Fibroblast of skin of right quadriceps (primary cell): ENCODE measurements at regions not wholly inside any gene's neighbourhood (a gene's known extent, or its start where the extent isn't known, plus 50 kb on each side); places are given as distances from the start of the nearest gene placed in this dataset.

Source experiments
- DNase-seq: peaks from one replicate; pipeline ENCODE4 v3.0.0-alpha.2; 2013

DNA sequence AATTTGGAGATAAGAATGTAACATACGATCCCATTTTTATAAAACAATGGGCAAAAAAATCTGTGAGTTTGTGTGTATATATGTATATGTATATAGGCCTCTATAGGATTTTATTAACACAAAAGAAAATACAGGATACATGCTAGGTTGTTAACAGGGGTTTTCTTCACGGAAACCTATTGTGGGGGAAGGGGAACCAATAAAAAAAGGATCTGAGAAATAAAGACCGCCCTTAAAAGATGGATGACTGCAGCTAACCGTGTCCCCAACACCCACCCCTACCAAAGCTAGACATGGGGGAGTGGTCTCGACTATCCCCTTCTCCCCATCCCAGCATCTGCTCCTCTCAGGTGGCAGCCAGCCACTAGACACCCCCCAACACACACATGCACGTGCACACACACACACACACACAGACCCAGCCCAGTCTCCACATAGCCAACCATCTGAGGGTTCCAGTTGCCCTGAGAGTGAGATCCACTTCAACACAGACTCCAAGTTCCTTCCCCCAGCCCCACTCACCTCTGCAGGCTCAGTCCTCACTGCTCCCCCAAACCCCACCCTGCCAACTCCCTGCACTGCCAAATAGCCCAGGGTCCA, 132.9 kb downstream of the TPRA1 start:
- DNase-seq = no peak

DNA sequence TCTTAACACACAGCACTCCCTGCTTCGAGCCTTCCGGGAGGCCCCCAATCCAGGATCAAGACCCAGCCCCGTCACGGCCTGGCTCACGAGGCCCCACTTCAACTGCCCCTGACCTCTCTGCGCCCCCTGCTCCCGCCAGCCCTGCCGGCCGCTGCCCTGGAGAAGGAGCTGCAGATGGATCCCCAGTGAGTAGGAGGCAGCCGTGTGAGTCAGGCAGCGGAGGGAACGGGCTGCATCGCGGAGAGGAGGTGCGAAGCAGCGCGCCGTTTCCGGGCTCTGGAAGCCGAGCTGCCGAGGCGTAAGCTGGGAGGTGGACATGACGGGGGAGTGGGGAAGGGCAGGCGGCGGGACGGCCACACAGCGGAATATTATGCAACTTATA, 133.4 kb downstream of the TPRA1 start:
- peak; percentile 59 for DNase-seq

DNA sequence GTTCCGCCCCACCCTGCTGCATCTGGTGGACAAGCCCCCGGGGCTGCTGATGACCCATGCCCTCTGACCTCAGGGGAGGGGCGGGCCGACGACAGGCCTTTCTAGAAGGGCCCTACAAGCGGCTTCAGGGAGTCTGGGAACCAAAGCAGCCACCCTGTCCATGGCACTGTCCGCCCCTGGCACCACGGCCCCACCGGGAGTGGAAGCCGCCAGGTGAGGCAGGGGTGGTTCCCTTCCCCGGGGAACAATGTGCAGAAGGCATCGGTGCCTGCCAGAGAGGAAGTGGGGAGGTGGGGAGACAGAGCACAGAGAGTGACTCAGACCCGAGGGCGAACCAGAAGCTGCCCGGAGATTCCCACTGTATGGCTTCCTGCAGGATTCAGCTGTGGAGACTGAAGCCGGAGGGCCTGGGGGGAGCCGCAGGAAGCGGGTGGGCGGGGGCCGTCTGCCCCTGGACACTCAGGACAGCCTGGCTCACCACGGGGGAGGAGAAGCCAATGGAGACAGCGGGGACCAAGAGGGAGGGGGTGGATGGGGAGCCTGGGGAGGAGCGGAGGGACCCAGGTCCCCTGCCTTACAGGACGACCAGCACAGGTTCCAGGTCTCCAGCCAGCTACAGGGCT, 134.0 kb downstream of the TPRA1 start:
- peak; percentile 62 for DNase-seq

DNA sequence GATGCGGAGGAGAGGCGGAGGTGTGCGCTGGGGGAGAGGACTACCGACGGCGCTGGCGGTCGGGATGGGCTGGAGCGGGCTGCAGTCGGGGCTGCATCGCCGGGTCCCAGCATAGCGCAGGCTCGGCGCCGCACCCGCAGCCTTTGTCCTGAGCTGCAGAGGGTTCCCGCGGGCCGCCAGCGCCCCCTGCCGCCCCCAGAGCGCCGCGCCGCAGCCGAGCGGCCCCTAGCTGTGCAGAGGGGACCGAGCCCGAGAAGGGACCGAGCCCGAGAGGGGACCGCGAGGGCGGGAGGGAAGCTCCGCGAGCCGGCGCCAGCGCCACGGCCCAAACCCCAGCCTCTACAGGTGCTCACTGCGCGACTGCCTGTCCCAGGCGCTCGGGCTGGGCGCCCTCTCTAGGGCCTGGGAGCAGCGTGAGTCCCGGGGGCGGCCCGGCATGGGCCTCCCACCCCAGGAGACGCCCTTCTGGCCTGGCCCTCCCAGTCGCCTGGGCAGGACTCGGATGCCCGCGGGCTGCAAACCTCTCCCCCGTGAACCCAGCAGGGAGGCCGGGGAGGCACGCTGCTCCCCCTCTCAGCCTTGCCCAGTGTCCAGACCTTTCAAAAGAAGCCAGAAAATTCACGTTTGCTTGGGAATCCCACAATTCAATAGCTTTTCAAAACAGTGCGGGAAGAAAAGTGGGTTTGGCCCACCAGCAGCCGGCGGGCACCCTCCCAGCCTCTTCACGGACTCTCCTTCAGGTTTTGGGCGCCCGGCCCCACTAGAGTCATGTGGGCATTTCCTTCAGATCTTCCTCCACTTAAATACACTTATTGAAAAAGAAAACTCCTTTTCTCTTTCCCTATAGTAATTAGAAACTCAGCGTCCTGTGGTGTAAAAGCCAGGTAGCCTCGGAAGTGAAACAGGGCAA, 134.7 kb downstream of the TPRA1 start:
- peak; percentile 64 for DNase-seq

DNA sequence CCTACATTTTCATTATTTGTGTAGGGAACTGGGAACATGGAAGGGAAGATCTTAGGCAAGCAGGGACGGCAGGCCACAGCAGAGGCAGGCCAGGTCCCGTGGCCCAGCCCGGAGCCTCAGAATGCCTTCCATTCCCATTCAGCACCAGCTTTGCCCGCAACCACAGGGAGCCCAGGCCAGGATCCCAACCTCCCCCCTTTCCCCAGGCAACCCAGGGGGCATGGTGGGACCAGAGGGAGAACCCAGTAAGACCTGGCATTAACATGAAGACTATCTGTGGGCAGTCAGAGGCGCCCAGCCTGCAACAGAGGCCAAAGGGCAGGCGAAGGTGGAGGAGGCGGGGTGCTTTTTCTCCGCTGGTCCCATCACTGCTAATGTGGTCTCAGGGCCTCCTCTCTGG, 135.6 kb downstream of the TPRA1 start:
- DNase-seq = no peak

DNA sequence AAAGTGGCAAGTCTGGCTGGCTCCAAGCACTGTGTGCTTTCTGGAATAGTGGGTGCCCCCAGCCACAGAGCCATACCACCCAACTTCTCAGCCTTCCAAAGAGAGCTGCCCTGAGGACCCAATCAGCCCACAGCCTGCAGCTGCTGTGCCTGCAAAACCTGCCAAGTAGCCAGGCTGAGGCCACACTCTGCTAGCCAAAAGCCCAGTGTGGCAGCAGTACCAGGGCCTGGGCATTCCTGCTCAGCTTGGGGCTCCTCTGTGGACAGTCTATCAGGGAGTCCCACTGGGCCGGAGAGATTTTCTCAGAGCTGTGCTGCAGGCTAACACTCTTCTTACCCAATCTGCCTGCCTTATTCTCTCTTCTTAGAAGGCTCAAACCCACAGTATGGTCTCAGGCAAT, 136.5 kb downstream of the TPRA1 start:
- DNase-seq = no peak

DNA sequence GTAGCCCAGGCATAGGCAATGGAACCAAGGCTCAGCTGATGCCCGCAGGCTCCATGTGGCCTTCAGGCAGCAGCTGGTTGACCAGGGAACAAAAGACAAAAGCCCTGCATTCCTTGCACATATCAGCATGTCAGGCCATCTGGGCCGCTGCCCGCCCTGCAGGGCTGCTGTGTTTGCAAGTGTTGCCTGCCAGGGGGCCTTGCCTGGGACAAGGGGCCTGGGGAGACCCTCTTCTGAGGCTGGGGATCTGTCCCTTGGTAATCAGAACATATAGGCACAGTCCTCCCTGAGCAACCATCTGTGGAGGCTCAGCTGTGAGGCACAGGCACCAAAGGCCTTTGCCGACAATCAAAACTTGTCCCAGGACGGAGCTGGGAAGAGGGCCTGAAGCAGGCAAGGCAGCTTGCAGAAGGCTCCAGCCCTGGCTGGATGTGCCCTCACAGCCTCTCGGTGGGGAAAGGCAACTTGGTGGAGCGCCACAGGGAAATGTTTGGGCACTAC, 138.2 kb downstream of the TPRA1 start:
- no peak for DNase-seq

DNA sequence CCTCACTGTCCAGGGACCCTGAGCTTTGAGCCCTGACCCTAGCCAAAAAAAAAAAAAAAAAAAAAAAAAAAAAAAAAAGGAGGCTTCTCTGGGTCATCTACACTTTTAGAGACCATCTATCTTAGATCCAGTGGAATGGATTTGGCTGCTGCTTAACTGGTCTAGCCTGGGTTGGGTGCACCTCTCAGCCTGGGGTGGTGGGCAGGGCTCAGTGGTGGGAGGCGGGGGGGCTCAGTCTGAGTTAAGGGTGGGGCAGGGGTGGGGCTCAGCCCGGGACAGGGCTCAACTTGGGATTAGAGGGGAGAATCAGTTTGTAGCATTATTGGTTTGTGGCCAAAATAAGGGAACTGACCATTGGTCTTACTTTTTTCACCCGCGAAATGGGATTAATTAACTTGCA, 139.2 kb downstream of the TPRA1 start:
- DNase-seq = no peak

DNA sequence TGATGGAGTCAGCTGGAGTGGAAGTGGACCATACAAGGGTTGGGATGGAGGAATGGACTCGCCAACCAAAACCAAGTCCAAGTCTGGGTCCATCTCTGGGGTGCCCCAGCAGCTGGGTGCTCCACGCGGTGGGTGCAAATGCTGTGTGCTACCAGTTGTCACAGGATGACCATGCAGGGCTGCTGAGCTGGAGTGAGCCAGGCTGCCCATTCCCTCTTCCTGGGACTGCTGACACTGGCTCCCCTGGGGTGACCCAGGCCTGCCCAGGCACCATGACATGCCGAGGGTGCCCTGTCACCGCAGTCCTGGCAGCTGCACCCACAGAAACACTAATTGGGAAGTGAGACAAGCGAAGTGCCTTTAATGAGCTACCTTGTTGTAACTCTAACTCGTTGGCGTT, 140.2 kb downstream of the TPRA1 start:
- no peak for DNase-seq

DNA sequence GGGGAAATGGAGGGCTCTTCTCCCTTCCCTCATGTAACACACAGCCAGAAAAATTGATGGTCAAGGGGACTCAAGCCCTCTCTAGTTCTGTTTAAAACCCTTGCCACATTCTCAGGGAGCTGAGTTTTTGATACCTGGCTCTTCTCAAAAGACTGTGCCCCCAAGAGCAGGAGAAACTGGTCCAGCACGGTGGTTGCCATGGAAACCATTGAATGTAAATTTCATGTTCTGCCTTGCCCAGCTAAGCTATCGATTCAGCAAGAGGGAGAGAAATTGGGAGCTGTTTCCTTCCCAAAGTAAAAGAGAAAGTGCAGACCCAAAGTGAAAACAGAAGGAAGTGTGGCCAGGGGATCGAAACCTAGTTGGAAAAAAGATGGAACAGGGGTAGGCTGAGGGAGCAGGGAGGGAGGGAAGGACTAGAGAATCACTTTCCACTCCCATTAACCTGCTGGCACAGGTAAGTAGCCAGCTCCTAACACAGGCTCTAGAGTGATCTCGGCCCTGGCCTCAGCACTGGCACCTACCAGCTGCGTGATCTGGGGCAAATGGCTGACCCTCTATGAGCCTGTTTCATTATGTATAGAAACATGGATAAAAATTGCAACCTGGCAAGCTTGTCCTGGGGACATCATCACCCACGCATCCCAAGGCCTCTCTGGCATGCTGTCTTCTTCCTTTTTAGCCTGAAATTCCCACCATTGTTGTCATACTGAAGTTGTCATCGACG, 140.9 kb downstream of the TPRA1 start:
- no peak for DNase-seq

DNA sequence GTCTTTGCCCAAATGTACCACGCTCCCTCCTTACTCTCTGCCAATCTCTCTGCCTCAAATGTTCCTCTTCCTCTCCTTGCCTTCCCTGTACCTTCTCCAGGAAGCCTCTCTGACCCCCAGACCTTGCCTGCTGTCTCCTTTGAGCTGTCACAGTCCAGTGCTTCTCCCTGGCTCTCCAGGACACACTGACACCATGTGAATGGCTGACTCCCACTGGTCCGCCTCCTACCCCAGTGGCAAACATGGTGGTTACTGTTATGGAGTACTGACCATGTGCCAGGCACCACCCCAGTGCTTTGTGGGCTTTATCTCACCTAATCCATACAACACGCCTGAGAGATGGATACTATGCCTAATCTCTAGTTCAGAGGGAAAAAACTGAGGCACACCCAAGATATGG, 141.9 kb downstream of the TPRA1 start:
- DNase-seq = no peak

DNA sequence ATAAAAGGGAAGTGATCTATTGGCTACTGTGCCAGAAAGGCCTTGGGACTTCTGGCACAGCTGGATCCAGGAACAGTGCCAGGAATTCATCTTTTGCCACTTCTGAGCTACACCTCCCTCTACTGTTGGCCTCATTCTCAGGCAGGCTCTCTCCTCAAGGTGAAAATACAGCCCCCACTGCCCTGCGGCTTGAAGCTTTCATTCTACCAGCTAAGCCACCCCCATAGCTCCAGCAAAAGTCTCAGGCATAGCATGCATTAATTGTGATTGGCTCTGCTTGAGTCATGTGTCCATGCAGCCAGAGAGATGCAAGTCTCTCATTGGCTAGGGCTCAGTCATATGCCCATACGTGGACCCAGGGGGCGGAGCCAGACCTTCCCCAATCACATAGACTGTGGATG, 142.4 kb downstream of the TPRA1 start:
- no peak for DNase-seq

DNA sequence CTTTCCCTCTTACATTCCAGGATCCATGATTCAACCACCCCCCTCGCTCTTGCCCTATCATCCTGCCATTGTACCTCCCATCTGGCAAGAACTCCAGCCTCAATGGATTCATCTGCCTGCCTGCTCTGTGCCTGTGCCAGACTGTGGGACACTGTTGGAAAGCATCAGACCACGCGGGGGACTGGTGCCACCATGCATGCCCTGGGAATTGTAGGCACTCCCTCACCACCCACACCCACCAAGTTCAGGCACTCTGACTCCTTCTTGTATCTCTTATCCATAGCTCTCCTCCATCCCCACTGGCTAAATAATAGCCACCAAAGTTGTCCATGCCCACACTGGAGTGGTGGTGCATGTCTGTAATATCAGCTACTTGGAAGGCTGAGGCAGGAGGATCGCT, 143.8 kb downstream of the TPRA1 start:
- no peak for DNase-seq

DNA sequence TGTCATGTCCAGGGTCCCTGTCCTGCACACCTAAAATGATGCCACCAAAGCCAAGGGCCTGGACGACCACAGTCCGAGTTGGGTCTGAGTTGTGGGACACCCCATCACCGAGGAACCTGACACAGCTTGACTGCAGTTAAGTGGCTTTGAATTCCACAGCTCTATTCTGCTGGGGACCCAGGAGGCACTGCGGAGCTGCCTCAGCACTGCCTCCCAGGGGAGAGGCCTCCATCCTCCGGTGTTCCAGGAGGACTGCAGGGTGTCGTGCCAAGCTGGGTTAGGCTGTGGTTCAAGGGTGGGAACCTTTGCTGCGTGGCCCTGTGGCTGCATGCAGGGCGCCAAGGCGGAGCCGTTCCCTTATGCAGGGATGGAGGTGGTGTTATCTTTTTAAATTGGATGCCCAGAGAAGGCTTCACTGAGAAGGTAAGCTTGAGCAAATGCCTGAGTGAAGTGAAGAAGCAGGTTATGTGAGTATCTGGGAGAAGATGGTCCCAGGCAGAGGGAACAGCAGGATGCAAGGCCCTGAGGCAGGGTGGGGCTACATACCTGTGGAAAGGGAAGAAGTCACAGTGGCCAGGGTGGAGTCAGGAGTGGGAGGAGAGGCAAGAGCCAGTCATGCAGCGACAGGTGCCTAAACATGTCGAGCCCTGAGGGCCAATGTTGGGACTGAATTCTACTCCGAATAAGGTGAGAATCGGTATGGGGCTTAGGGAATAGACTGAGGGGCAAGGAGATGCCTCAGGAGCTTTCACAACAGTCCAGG, 144.8 kb downstream of the TPRA1 start:
- no peak for DNase-seq

DNA sequence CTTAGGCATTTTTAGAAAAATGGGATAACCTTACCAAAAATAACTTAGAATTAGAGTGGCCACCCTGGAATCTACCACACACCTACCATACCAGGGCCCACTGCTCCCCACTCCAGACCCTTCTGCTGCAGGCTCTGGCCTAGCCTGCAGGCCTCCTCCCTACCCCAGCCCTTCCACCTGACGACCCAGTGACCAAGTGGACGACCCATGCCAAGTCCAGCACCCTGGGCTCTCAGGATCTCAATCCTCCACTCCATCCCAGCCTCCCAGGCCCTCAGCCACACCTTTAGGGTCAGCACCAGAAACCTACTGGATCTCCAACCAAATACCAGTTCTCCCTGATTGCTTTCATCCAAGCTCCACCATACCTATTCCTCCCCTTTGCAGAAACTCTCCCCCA, 145.8 kb downstream of the TPRA1 start:
- DNase-seq = no peak

DNA sequence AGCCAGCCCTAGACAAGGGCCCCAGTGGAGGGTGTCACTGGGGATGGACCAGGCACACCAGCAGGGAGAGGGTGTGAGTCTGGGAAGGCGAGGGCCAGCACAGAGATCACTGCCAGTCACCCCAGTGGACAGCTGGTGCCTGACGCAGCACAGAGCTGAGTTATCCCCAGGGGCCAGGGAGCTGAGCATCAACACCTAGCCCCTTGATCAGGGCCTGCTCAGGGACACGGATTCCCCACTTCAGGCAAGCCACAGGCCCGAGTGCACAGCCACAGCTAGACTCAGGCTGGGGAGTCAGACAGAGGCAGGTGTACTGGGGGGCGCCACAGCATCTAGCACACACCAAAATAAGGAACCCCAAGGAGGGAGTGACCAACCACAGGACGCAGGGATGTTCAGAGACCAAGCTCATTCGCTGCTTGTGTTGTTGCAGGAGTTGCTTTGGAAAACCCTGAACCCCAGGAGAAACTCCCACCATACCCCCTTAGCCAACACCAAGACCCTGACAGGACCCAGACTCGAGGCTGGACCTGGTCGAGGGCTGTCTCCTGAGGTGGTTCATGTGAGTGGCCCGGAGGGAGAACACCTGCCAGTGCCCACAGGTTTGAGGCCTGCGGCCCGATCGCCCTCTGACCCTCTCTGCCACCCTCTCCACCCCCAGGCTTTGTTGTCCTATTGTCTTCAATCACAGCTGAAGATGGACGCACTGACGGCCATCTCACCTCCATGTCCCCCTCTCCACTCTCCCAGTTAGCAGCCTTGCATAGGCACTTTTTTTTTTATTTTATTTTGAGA, 146.8 kb downstream of the TPRA1 start:
- no peak for DNase-seq

DNA sequence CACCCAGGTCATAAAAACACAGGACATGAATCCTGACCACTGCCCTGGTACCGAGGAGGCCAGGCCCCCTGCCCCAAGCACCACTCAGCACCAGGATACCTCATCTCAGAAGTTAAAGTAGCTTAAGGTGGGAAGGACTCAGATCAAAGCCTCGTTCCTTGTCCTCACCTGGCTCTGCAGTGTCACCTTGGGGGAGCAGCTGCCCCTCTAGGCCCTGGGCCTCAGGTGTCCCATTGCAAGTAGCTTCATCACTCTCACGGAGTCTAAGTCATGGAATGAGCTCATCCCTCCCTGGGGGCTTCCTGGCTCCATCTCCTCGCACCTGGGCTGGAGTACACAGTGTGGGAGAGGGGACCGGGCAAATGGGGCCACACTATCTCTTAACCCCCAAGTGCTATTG, 148.0 kb downstream of the TPRA1 start:
- DNase-seq = no peak

DNA sequence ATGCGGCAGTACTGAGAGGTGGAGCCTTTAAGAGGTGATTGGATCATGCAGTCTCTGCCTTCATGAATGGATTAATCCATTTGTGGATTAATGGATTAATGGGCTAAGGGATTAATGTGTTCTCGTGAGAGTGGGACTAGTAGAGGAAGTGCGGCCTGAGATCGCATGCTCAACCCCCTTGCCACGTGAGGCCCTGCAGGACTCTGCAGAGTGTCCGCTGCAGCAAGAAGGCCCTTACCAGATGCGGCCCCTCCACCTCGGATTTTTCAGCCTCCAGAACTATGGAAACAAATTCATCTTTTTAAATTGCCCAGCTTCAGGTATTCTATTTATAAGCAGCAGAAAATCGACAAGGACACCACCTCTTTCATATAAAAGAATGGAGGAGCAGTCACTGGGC, 148.8 kb downstream of the TPRA1 start:
- no peak for DNase-seq

DNA sequence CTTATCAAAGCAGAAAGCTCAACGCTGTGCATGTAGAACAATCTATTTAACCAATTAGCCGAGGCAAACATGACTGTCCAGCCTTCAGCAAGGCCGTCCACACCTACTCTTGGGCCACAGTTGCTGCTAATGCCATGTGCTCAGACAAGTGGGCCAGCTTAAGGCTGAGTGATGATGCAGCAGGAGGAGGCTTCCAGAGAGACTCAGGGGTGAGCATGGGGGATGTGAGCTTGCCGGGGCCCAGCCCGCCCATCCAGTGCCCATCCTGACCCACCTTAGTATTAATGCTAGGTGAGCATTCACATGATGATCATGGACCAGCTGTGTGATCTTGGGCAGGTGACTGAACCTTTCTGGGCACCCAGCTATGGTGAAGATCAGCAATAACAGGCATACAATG, 150.1 kb downstream of the TPRA1 start:
- no peak for DNase-seq

DNA sequence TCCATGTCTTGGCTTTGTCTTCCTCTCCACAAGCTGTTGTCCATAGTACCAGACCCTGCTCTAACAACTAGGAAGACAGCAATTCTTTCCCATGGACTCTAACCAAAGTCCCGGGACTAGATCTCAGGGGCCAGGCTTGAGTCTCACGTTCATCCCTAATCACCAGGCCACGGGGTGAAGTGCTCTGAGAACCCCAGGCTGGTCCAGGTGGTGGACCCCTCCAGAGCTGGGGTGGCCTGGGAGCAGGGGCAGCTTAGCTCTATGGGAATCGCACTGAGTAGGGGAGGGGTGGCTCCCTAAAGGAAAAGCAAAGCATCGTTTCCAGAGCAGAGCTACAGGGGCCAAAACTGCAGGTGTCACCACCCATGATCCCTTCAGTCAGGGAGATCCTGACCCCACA, 150.9 kb downstream of the TPRA1 start:
- DNase-seq = no peak

DNA sequence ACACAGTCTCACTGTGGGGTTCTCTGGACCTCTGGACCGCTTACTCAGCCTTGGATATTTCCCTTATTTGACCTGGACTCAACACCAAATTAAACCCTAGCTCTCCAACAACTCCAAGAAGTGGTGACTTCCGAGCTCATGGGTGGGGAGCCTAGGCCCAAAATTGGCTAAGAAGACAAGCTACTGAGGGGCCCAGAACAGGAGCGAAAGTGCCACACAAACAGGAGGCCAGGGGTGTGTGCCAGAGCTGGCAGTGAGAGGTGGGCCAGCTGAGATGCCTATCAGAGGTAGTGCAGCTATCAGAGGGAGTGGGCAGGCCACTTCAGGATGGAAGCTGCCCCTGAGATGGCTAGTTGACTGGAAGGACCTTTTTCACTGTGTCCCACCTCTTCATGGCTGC, 151.1 kb upstream of the PRR20G start:
- no peak for DNase-seq

DNA sequence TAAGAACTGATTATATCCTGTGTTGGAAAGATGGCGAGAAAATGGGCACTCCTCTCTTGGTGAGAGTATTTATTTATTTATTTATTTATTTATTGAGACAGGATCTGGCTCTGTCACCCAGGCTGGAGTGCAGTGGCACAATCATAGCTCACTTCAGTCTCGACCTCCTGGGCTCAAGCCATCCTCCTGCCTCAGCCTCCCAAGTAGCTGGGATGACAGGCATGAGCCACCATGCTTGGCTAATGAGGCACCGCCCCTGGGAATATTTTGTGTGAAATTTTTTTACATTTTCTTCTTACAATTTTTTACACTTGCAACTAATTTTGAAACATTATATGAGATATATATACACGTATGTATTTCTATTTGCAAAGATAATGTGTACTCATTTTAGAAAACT, 150.5 kb upstream of the PRR20G start:
- no peak for DNase-seq
